GM18517 (cell line): ENCODE measurements at regions not wholly inside any gene's neighbourhood (a gene's known extent, or its start where the extent isn't known, plus 50 kb on each side); places are given as distances from the start of the nearest gene placed in this dataset.

Experiments
- ATAC-seq: cut with Tn5 transposase; IDR thresholded peaks from one replicate; pipeline ENCODE4 v1.9.1; 2021; ENCODE audit warnings: mild to moderate bottlenecking, moderate library complexity; ENCODE audit not compliant: unreplicated experiment

- no peak for ATAC-seq
Measured at GRCh38 chr15:96390986-96391385, 60.5 kb downstream of the NR2F2 start.

DNA sequence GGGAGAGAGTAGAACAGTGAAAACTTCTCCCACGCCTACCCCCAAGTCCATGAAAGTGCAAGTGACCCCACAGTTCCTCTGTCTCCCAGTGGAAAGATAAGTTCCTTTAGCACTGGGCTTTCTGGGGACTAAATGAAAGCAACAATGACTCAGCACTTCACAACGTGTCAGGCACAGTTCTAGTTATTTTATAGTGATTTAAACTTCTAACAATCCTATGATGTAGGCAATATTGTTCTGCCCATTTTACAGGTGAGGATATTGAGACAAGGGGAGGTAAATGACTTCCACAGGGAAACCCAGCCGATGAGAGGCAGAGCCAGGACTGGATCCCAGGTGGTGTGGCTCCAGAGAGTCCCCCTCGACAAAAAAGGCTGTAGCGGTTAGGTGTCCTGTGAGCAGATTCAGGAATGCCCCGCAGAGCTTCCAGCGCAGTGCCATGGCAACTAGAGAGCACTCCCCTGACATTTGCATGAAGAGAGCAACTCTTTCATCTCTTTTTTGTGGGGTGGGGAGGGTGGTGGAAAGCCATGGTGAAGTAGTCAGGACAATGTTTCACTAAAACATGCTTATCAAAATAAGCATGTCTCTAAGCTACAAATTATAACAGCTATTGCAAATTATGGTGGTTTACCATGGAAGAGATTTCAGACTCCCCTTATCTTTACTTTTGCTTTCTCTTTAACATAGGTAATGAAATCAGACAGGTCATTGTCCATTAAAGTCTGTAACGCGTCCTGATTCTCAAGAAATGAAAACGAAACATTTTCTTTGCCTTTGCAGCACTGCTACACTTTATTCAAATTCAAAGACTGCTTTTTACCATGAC is 62.1 kb downstream of the NR2F2 start:
- no peak for ATAC-seq

DNA sequence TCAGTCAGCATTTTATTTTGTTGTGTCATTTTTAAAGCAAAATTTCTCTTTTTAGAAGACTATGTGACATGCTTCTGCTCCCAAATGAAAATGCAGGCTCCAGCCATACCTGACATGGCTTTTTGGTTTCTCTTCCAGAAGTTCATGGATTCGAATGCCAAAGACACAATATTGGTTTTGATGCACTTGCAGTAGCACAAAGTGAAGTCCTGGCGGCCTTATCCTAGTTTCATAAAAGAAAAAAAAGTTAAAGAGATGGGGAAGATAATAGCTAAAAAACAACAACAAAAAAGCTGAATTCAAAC is 62.7 kb downstream of the NR2F2 start:
- no peak for ATAC-seq

DNA sequence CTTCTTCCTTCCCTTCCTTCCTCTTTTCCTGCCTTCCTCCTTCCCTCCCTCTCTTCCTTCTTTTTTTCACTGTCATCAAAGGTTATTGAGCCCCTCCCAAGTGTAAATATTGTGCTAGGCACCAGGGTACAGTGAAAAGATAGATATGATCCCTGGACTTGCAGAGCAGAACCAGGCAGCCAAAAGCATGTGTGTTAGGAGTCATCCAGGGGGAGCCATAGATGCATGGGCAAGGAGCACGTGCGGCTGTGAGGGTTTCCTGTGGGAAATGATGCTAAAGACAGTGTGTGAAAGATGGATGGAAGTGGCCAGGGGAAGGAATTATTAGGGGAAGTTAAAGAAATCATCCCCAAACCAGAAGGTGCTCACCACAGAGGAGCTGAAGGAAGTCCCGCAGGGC is 65.2 kb downstream of the NR2F2 start:
- no peak for ATAC-seq

DNA sequence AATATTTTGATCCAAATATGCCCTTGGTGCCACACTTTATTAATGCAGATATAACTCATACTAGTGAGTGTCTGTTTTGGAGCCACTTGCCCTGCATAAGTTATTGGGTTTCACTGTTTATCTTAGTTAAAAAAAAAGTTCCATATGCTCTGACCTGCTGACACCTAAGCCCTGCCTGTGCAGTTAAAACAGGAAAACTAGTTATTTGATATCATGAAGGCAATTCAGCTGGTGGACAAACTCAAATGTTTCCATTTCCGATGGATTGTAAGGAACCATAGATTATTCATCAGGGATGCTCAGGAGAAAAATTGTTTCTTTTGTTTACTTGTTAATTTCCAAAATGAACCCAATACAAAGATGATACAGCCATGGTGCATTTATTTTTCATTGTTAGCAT is 68.3 kb downstream of the NR2F2 start:
- ATAC-seq = no peak

- no peak for ATAC-seq
Measured at GRCh38 chr15:96402403-96402802, 71.9 kb downstream of the NR2F2 start.

GRCh38 chr15:96403071-96403470 is 72.6 kb downstream of the NR2F2 start:
- ATAC-seq = no peak

GRCh38 chr15:96403932-96404331 is 73.4 kb downstream of the NR2F2 start:
- no peak for ATAC-seq

- ATAC-seq = no peak
Measured at GRCh38 chr15:96404560-96404959, 74.1 kb downstream of the NR2F2 start.

DNA sequence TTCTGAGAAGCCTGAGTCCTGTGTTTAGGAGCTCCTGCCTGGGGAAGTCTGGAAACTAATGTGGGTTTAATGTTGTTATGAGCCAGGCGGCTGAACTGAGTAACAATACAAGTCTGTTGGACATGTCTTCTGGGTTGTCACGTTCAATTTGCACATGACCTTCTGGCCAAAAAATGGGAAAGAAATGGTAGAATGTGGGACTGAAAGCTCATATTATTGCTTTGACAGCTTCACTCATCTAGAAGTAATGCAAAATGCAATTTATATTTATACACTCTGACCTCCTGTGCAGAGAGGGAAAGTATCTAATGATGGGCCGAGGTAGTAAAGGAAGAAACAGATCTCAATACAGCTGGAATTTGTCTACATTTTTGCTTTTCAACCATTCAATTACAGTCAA is 75.8 kb downstream of the NR2F2 start:
- no peak for ATAC-seq

DNA sequence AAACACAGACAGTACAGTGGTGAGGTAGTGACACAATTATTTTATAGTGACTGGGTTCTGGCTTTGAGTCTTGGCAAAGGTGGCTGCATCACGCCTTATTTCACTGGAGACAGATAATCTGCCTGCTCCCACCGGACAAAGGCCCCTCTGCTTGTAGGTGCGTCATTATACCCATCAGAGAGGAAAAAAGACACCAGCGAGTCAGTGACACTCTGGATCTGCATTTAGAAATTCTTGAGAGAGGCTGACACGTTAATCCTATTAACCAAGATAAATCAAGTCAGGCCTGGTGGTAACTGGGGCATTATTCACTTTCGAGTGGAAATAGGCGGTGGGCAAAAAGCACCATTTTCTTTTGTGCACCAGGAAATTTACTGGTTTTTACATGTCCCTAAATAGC is 76.2 kb downstream of the NR2F2 start:
- no peak for ATAC-seq

GRCh38 chr15:96407482-96407881 is 77.0 kb downstream of the NR2F2 start:
- no peak for ATAC-seq

GRCh38 chr15:96408591-96409183 is 78.2 kb downstream of the NR2F2 start:
- no peak for ATAC-seq

DNA sequence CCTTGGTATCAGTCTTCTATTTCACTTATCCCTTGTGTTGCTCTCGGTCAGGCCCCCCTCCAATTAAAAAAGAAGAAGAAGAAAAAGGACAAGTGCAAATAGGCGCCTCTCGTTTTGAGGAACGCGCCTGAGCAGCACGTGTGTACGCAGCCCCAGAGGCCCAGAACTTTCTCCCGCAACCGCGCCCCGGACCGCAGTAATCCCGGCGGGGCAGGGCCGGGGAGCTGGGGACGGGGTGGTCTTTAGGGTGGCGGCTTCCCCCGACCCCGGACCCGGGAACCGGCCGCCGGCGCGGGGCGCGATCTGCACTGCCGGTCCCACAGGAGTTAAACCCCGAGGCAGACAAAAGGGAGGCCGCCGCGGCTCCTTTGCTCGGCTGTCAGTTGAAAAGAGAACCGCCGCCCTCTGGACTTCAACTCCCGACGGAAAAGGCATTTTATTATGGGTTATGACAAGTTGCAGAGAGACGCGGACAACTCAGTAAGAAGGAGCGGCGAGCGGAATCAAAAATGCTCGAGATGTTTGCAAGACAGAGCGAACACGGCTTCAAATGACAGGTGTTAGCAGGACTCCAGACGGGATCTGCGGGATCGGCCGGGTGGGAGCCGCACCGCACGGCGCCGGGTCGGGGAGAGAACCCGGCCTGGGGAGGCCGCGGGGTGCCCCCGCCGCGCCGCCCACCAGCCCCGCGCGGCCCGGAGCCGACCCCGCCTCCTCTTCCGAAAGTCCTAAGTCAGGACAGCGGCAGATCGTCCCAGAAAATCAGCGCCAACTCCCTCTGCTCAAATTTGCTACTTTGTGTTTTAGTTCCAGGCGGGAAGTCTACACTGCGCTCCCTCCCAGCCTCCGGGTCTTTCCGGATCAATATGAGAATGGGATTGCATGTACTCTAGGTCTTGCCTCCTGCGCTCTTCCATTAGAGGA is 79.0 kb downstream of the NR2F2 start:
- no peak for ATAC-seq

- no peak for ATAC-seq
Measured at GRCh38 chr15:96410175-96411055, 79.9 kb downstream of the NR2F2 start.

- no peak for ATAC-seq
Measured at GRCh38 chr15:96411056-96412031, 80.8 kb downstream of the NR2F2 start.

DNA sequence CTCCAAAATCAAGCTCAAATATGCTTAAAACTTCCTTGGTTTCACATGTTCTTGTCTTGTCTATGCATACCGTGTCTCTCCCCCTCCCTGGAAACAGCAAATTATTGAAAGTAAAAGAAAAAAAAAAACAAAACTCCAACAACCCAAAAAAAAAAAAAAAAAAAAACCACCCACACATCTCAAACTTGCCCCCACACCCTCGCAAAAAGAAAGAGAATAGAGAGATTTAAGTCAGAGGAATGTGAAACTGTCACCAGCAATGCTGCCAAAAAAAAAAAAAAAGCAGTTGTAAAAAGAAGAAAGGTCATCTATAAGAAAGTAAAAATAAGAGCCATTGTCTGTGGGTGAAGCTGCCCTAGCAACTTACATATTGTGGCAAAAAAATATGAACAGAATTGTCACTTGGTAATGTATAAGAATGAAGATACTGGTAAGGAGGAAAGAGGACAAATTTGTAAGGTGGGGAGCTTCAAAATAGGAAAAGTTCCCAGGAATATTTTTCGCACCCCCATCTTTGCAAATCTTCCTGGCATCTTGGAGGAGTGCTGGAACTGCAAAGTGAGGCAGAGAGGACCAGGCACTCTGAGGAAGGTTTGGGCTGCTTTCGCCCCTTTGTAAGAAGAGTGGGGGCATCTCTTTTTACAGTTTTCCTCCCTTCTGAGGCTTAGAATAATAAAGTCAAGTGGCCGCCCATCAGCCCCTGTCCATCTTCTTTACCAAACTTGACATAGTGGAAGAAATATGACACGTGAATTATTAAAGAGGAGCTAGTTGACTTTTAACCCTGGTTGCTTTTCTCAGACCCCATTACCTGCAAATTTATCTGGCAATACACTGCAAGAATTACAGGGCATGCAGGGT is 81.8 kb downstream of the NR2F2 start:
- ATAC-seq = no peak

DNA sequence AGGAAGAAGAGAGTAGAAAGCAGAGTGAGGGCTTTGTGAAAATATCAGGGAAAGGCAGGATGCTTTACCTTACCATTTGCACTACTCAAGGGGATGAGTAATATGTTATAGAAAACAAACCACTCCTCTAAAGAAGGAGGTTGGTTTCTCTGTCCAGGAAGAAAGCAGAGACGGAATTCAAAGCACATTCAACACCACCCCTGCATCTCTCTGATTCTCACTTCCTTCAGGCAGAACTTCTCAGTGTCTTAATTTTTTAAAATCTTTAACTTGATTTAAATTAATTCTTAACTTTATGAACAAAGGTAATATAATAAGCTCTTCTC is 82.4 kb downstream of the NR2F2 start:
- ATAC-seq = no peak

DNA sequence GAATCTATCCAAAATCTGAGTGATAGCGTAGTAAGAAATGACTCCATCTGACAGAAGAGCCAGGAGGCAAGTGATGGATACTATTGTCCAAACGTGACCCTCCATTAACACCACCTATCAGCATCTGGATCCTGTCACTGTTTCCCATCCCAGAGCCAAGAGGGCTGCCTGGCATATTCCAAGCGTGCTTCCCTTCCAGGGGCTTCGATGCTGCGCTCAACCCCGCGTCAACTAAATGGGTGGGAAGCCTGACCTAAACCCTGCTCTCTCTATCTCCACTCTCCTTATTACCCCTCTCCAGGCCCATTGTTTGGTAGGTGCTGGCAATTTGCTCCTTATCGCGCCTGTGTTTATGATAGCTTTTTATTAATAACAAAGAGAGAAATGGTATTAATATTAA is 83.2 kb downstream of the NR2F2 start:
- ATAC-seq = no peak
